Liver (tissue), 8 donors: ENCODE measurements at regions not wholly inside any gene's neighbourhood (a gene's known extent, or its start where the extent isn't known, plus 50 kb on each side); places are given as distances from the start of the nearest gene placed in this dataset.

ENCODE experiments used
- DNase-seq: peaks from one replicate; pipeline ENCODE4 v3.0.0-alpha.2; 2017; ENCODE audit warnings: low spot score
- H3K27ac ChIP-seq, 2 donors: one replicate each; pipeline ENCODE4 v1.7.0; 2013; ENCODE audit warnings: inconsistent platforms in 2 of 2, low read length in 2 of 2, control low read depth in 1 of 2, low read depth in 1 of 2, mild to moderate bottlenecking in 1 of 2
- H3K27me3 ChIP-seq, 4 donors: one replicate each; pipeline versions ENCODE4 v1.6.1 to v1.7.0; 2013; ENCODE audit warnings: low read length in 3 of 4, inconsistent platforms in 1 of 4, mild to moderate bottlenecking in 1 of 4, moderate library complexity in 1 of 4; ENCODE audit not compliant: control insufficient read depth in 4 of 4, insufficient read depth in 4 of 4
- H3K36me3 ChIP-seq, 4 donors: one replicate each; pipeline versions ENCODE4 v1.6.1 to v1.7.0; 2013; ENCODE audit warnings: low read length in 3 of 4, mild to moderate bottlenecking in 3 of 4, low read depth in 1 of 4, moderate library complexity in 1 of 4; ENCODE audit not compliant: control insufficient read depth in 4 of 4, insufficient read depth in 3 of 4
- H3K4me1 ChIP-seq, 4 donors: one replicate each; pipeline versions ENCODE4 v1.6.1 to v1.7.0; 2013; ENCODE audit warnings: low read length in 3 of 4, mild to moderate bottlenecking in 3 of 4, moderate library complexity in 1 of 4; ENCODE audit not compliant: control insufficient read depth in 4 of 4, insufficient read depth in 4 of 4
- H3K4me3 ChIP-seq, 3 donors: one replicate each; pipeline versions ENCODE4 v1.6.1 to v1.7.0; 2013; ENCODE audit warnings: low read length in 3 of 3, control low read depth in 1 of 3, low read depth in 1 of 3, mild to moderate bottlenecking in 1 of 3
- H3K9ac ChIP-seq, 2 donors: one replicate each; pipeline ENCODE4 v1.7.0; 2013; ENCODE audit warnings: low read length in 2 of 2, mild to moderate bottlenecking in 2 of 2, moderate library complexity in 2 of 2, control low read depth in 1 of 2, low read depth in 1 of 2
- H3K9me3 ChIP-seq, 4 donors: one replicate each; pipeline versions ENCODE4 v1.6.1 to v1.7.0; 2013; ENCODE audit warnings: low read length in 3 of 4; ENCODE audit not compliant: control insufficient read depth in 4 of 4
- CTCF ChIP-seq: fragments of 150-350 bp; IDR thresholded peaks from 2 replicates; pipeline ENCODE4 v1.5.1; 2017; ENCODE audit warnings: improper control_type of control experiment, low read depth, low read length; ENCODE audit not compliant: missing input control
- FOXA1 ChIP-seq: IDR thresholded peaks from 2 replicates; pipeline ENCODE4 v1.6.1; 2016; ENCODE audit warnings: antibody characterized with exemption
- FOXA2 ChIP-seq: IDR thresholded peaks from 2 replicates; pipeline ENCODE4 v1.6.1; 2016; ENCODE audit warnings: antibody characterized with exemption
- HNF4A ChIP-seq, 2 donors: conservative IDR thresholded peaks; 2 replicates each; pipeline ENCODE4 v1.6.1; 2016; ENCODE audit warnings: antibody characterized with exemption in 2 of 2, mild to moderate bottlenecking in 2 of 2
- HNF4G ChIP-seq: IDR thresholded peaks from 2 replicates; pipeline ENCODE4 v1.6.1; 2016; ENCODE audit warnings: antibody characterized with exemption
- NR2F2 ChIP-seq: IDR thresholded peaks from 2 replicates; pipeline ENCODE4 v1.6.1; 2016; ENCODE audit warnings: antibody characterized with exemption
- RAD21 ChIP-seq, 2 donors: IDR thresholded peaks; 2 replicates each; pipeline ENCODE4 v1.6.1; 2016; ENCODE audit warnings: antibody characterized with exemption in 2 of 2, mild to moderate bottlenecking in 2 of 2
- RXRA ChIP-seq, 2 donors: IDR thresholded peaks; 2 replicates each; pipeline ENCODE4 v1.6.1; 2017 to 2018; ENCODE audit warnings: antibody characterized with exemption in 2 of 2, mild to moderate bottlenecking in 1 of 2
- SP1 ChIP-seq: IDR thresholded peaks from 2 replicates; pipeline ENCODE4 v1.6.1; 2018; ENCODE audit warnings: antibody characterized with exemption, mild to moderate bottlenecking
- ZBTB33 ChIP-seq: IDR thresholded peaks from 2 replicates; pipeline ENCODE4 v1.6.1; 2016; ENCODE audit warnings: antibody characterized with exemption
- WGBS: extraction: QIAGEN DNeasy Blood & Tissue Kit; methylation state at CpG from one replicate; pipeline ENCODE4 v1.1.7; 2013; 5-methylcytosine and 5-hydroxymethylcytosine counted together
- TF ChIP-seq, protein P1 (sequence below): IDR thresholded peaks from 2 replicates; pipeline ENCODE4 v1.6.1; 2016; ENCODE audit warnings: antibody characterized with exemption
- TF ChIP-seq, protein P2 (sequence below): IDR thresholded peaks from 2 replicates; pipeline ENCODE4 v1.6.1; 2016; ENCODE audit warnings: antibody characterized with exemption, mild to moderate bottlenecking
- TF ChIP-seq, protein P3 (sequence below): IDR thresholded peaks from 2 replicates; pipeline ENCODE4 v1.6.1; 2016; ENCODE audit warnings: antibody characterized with exemption
- donor health status: healthy.
- donor health status: healthy.
- donor health status: healthy.
- donor health status: healthy.
- donor health status: healthy.

- Histone ChIP-seq H3K4me1 (no peaks in the 10 kb centered on the region), H3K27me3 (no peaks in the 10 kb centered on the region), H3K9me3 (no peaks in the 10 kb centered on the region), H3K27ac (no peak overlapping the region), H3K36me3 (no peaks in the 10 kb centered on the region), H3K9ac (no peak overlapping the region), H3K4me3 (no peak overlapping the region)
- TF ChIP-seq FOXA1 = no peak
- TF ChIP-seq, protein P1, sequence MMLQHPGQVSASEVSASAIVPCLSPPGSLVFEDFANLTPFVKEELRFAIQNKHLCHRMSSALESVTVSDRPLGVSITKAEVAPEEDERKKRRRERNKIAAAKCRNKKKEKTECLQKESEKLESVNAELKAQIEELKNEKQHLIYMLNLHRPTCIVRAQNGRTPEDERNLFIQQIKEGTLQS = no peak
- TF ChIP-seq, protein P2, sequence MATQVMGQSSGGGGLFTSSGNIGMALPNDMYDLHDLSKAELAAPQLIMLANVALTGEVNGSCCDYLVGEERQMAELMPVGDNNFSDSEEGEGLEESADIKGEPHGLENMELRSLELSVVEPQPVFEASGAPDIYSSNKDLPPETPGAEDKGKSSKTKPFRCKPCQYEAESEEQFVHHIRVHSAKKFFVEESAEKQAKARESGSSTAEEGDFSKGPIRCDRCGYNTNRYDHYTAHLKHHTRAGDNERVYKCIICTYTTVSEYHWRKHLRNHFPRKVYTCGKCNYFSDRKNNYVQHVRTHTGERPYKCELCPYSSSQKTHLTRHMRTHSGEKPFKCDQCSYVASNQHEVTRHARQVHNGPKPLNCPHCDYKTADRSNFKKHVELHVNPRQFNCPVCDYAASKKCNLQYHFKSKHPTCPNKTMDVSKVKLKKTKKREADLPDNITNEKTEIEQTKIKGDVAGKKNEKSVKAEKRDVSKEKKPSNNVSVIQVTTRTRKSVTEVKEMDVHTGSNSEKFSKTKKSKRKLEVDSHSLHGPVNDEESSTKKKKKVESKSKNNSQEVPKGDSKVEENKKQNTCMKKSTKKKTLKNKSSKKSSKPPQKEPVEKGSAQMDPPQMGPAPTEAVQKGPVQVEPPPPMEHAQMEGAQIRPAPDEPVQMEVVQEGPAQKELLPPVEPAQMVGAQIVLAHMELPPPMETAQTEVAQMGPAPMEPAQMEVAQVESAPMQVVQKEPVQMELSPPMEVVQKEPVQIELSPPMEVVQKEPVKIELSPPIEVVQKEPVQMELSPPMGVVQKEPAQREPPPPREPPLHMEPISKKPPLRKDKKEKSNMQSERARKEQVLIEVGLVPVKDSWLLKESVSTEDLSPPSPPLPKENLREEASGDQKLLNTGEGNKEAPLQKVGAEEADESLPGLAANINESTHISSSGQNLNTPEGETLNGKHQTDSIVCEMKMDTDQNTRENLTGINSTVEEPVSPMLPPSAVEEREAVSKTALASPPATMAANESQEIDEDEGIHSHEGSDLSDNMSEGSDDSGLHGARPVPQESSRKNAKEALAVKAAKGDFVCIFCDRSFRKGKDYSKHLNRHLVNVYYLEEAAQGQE = no peak
- TF ChIP-seq RAD21 (IDR thresholded peaks at IDR 0.05) = no peak
- no peak for TF ChIP-seq FOXA2
- no peak for TF ChIP-seq CTCF
- TF ChIP-seq, protein P3, sequence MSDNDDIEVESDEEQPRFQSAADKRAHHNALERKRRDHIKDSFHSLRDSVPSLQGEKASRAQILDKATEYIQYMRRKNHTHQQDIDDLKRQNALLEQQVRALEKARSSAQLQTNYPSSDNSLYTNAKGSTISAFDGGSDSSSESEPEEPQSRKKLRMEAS = no peak
- no peak for TF ChIP-seq RXRA (IDR thresholded peaks at IDR 0.05)
- no peak for TF ChIP-seq ZBTB33
- no peak for DNase-seq
- WGBS = 82% methylated on average over 2 of the region's 2 CpGs
Measured at GRCh38 chr7:1339611-1340010, 106.9 kb downstream of the UNCX start.

DNA sequence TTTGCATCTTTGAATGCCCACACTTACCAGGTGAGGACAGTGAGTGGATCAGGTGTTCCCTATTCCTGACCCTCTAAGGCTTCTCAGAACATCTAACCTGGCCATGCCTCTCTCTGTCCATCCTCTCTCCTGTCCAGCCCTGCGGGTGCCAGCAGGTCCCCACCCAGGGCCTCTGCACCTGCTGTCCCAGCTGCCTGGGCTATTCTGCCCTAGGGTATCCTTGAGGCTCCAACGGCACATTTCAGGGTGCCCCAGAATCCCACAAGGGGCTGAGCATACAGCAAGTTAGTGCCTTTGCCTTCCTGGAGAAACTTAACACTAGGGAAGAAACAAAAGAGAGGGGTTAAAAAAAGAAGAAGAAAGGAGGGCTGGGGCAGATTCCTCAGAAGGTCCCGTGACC lies 107.4 kb downstream of the UNCX start:
- DNase-seq = no peak
- 82% methylated on average over 3 of the region's 3 CpGs for WGBS
- H3K4me3 ChIP-seq = no peak overlapping the region

More for the DNA sequence above, 107.4 kb downstream of the UNCX start:
- no peak overlapping the region for H3K27ac ChIP-seq
- TF ChIP-seq NR2F2 (no peak), HNF4A (conservative IDR thresholded peaks at IDR 0.05) (no peak), ZBTB33 (no peak), SP1 (no peak), RAD21 (IDR thresholded peaks at IDR 0.05) (no peak), HNF4G (no peak)
- TF ChIP-seq, protein P1 = no peak
- no peaks in the 10 kb centered on the region for H3K9me3 ChIP-seq
- H3K27me3 ChIP-seq = no peaks in the 10 kb centered on the region
- H3K36me3 ChIP-seq = no peaks in the 10 kb centered on the region
- no peak overlapping the region for H3K9ac ChIP-seq
- no peaks in the 10 kb centered on the region for H3K4me1 ChIP-seq
